Heart left ventricle (tissue), 13 donors: ENCODE measurements at regions not wholly inside any gene's neighbourhood (a gene's known extent, or its start where the extent isn't known, plus 50 kb on each side); places are given as distances from the start of the nearest gene placed in this dataset.

ENCODE experiments used
- CTCF ChIP-seq, 12 donors: fragments of 200-600 bp; sonication (generic) in 4 of 12; IDR thresholded peaks; one replicate each; pipeline versions ENCODE4 v1.5.0 to v1.8.0; 2018 to 2022; ENCODE audit warnings: antibody characterized with exemption in 12 of 12, mild to moderate bottlenecking in 5 of 12
- POLR2A ChIP-seq, 2 donors: fragments of 450-650 bp; IDR thresholded peaks; one replicate each; pipeline ENCODE4 v1.6.1; 2017; ENCODE audit warnings: antibody characterized with exemption in 2 of 2, mild to moderate bottlenecking in 2 of 2, moderate library complexity in 2 of 2
- donor health status: ischemic (EF 13 %, LVEDD 7.1; RV severe dilation, severe dysfunction).
- donor health status: DM: no; HTN: yes; CAD: no.
- donor health status: DM: no; HTN: no; CAD: no.
- donor health status: ischemic (EF 25% LVEDD 6.9; RV normal size, moderate dysfunction).
- donor health status: ischemic (EF 25% LVEDD 5.7; RV mildly dilated, moderate dysfunction).
- donor health status: ischemic (EF 35%, LVEDD 5.7; RV mildly dilated, moderate dysfunction).
- donor health status: nonischemic (EF 11% LVEDD 7.7; RV severe dilation, severe dysfunction).
- donor health status: DM: yes; HTN: yes; CAD: no.
- donor health status: PGD.
- donor health status: ischemic (EF 29% LVEDD 5.4; RV normal size, mild dysfunction).
- donor health status: nonischemic (EF 23%, LVEDD 6.1; RV moderate dilation, normal function).

- no peak for TF ChIP-seq CTCF (IDR thresholded peaks at IDR 0.05)
- no peak for TF ChIP-seq POLR2A (IDR thresholded peaks at IDR 0.05)
These were observed 263.0 kb upstream of the UBASH3B start for GRCh38 chr11:122392508-122392907.
